Fibroblast of peridontal ligament (primary cell): ENCODE measurements at regions not wholly inside any gene's neighbourhood (a gene's known extent, or its start where the extent isn't known, plus 50 kb on each side); places are given as distances from the start of the nearest gene placed in this dataset.

Source experiments
- DNase-seq: peaks from one replicate; pipeline ENCODE4 v3.0.0-alpha.2; 2010; ENCODE audit errors: extremely low read depth

DNA sequence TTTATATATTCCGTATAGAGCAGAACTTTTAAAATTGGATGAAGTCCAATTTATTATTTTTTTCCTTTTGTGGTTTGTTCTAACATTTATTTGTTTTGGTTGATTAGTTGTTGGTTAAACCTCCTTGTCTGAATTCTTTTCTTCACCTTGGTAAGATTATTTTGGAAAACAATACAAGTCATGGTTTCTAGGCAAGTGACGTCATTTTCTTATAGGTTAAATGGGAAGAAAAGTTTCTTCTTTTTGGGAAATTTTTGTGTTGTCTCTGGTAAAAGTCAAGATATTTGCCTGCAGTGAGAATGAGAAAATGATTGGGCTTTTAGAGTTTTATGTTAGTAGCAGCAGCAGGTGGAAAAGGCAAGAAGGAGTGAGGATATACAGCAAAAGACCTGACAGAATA lies 197.9 kb downstream of the OTOR start:
- DNase-seq, result no peak

DNA sequence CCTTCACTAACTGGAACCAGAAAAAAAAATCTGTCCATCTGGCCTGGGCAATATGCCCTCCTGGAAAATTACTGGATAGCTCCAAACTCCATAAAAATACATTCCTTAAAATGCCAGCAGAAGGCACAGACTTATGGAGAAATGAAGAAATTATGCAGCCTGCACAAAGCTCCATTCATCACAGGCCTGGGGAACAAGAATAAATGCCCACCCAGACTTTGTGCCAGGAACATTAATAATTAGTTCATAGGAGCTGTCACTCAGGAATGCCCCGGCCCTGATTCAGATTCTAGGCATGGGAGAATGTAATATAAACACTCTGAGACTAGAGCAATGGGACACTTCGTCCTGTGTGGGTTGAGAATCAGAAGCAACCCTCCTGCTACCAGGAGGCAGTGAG lies 199.3 kb downstream of the OTOR start:
- no peak for DNase-seq

DNA sequence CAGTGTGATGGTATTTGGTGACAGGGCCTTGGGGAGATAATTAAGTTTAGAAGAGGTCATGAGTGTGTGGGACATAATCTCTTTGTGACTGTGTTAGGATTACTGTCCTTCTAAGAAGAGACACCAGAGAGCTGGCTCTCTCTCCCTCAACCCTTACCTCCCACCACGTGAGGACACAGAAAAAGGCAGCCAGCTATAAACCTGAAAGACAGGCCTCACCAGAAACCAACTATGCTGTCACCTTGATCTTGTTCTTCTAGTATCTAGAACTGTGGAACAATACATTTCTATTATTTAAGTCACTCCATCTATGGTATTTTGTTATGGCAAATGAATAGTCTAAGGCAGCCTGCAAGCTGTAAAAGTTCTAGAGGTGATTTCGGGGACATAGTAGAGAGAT lies 203.7 kb downstream of the OTOR start:
- DNase-seq, result no peak

DNA sequence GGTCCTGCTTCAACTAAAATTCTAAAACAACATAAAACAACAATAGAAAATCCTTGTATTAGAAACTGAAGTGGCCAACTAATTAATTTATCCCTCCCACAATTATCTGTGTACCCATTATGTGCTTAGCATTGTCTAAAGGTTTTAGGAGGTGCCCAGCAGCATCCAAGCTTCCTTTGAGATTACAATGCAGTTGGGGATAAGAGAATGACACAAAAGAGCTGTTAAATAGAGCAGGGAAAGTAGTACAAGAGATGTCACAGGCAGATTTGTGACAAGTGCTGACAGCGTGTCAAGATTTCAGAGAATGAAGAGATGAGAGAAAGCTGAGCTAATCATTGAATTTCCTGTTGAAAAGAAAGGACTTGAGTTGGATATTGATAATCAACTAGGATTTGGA lies 204.8 kb downstream of the OTOR start:
- DNase-seq, result no peak

DNA sequence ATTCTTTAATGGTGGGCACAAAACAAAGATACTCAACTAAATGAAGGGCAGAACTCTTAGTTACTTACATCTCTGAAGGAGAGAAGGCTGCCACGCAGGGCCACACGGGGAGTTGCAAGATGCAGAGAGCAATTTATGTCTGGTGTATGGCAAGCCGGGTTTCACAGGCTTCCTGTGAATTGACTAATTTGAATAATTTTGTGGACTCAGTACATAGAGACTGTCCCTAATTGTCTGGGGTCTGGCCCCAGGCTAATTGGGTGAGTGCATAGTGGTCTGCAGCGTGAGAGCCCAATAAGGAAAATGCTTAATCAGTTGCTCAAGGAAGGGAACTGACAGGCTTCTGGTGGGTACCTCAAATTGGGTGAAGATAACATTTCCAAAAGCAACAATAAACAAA lies 205.7 kb downstream of the OTOR start:
- DNase-seq, result no peak

DNA sequence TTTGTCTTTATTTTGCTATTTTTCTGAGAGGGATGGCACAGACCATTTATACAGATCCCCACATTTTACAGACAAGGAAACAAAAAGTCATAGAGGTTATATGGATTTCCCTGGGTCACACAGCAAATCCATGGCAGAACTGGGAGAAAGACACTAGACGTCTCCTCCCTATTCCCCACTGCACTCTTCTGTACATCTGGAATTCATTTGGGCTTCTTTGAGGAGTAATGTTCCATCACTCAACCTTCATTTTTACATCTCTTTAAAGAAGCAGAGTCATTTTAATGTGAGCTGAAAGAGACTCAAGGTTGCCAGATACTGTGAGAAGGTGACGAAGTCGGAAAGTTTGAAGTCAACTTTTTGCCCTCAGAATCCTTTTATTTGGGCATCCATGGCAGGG lies 207.3 kb downstream of the OTOR start:
- DNase-seq, result no peak

DNA sequence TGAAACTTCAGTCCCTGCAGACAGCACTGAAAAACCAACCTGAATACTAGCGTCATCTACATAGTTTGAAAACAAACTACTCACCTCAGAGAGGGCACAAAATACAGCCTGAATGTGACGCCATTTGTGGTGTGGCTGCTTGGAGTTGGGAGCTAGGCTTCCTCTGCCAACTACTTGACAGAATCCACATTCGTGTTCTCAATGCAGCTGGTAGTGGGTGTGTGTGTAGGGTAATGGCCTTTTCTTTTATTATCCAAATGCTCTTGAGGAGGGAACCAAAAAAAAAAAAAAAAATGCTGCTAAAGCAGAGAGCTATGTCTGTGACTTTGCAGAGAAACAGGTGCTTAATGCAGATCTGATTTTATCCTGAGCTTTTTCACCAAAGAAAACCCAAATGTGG lies 207.8 kb downstream of the OTOR start:
- no peak for DNase-seq

DNA sequence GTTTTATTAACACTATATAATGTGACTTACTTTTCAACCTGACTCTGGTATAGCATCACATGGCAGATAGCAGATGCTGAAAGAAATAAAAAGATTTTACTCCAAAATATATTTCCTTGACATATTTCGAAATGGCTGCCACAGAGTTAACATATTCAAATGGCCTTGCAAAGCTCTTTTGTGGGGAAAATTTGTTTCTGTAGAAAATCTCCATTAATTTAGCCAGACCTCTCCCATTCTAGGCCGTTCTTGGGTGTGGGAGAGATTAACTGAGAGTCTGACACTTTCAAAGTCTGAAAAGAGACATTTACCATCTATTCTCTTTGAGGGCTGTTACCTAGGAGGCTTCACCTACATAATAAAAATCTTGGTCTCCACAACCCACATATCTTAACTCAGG lies 217.2 kb downstream of the OTOR start:
- no peak for DNase-seq

DNA sequence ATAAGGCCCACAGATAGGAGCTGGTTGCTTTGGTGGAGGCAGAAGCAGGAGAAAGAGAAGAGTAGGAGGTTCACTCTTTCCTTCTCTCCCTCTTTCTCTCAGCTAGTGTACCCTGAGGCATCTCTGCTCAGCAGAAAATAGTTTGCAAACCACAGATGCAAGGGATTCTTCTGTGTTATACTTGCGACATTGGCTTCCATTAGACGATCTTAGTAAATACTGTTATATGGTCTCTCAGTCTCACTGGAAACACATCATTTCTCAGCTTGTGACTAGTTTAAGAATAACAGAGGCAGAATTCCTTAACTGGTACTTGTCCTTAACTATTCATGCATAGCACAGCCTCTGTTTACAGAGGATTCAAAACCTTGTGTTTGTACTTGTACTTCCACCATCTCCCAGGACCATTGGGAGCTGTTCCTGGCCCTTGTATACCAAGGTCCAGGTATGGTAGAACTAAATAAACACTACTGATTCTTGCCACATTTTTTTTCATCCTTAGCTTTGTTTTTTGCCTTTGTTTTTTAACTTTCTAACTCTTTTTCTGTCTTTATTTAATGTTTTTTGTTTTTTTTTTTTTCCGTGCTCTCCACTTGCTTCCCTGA lies 218.2 kb downstream of the OTOR start:
- no peak for DNase-seq

DNA sequence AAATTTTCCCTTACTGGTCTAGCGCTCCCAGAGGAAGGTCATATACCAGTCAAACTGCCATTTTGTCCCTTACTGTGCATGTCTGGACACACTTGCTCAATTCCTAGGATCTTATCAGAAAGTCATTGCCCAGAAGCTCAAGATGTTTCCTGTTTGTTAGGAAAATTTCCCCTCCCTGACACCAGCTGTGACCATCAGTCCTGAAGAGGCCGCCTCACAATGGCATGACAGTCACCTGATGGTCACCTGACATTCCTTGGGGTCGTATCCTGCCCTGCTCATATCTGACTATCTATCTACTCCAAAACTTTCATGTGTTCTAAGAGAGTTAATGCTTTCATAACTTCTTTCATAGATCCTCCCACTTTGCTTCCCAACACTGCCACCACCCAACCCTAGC lies 219.9 kb downstream of the OTOR start:
- DNase-seq, result no peak

DNA sequence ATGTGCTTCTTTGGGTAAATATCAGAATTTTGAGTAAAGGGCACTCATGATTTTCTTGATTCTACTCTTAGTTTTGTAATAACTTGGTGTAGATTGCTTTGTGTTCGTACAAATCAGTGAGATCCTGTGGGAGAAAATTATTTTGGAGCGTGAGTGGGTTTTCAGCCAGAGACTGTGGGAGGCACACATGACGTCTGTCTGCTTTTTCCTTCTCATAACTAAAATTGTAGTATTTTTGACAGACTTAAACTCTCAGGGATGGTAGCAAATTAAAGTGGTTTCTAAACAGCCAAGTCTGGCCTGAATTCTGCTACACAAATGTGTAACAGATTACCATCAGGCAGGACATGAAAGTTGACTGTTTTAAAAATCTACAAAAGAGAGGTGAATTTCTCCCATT lies 222.6 kb downstream of the OTOR start:
- DNase-seq, result peak; percentile 5

DNA sequence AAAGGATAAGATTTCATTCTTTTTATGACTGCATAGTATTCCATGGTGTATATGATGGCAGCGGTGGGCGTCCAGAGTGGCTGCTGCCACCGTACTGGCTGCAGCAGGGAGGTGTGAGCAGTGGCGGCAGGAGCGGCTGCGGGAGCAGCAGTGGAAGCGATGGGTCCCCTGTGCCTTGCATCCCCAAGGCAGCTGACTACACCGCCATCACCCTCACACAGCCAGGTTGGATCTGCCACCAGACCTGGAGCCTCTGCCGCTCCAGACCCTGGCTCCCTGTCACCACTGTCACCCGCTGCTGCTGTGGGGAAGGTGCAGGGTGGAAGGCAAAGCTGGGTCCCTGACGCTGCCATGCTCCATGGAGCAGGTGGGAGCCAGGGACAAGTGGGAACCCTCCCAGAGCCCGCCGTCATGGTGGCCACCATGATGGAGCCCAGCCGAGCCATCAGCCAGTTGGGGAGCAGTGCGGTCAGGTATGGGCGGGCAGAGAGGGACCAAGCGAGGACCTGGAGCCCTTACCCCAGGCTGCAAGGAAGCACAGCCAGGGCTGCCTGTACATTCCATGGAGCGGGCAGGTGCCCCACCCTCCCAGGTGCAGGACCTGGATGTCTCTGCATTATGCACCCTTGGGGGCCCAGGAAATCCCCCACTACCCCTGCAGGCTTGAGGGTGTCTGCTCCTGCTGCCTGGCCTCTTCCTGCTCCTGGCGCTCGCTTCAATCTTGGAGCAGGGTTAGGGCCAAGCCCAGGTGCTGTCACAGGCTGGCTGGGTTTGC lies 226.1 kb downstream of the OTOR start:
- no peak for DNase-seq

DNA sequence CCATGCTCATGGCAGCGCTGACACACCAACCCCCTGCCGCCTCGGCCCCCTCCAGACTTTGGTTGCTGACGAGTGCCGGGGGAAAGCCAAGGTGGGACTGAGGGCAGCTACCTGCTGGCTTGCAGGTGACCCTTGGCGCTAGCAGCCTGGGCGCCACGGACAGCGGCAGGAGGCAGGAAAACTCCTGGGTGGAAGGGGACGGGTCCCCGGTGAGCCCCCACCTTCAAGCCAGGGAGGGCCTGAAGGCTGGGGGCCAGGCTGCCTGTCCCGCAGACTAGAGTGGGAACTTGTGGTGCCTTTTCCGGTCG lies 226.7 kb downstream of the OTOR start:
- no peak for DNase-seq

DNA sequence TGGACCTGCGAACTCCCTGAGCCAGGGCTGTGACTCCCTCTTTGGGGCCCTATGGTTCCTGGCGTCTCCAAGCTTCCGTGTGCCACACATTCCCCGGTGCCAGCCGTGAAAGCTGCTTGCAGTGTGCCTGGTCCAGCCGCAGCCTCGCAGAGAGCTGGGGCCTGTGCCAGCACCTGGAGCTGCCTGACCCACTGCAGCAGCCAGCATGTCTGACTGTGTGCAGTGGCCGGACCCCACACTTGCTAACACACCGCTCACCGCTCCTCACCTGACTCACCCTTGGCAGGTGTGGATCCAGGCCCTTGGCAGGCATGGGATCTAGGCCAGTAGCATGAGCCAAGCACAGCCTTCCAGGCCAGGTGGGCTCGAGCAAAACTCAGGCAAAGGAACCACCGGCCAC lies 227.5 kb downstream of the OTOR start:
- no peak for DNase-seq

DNA sequence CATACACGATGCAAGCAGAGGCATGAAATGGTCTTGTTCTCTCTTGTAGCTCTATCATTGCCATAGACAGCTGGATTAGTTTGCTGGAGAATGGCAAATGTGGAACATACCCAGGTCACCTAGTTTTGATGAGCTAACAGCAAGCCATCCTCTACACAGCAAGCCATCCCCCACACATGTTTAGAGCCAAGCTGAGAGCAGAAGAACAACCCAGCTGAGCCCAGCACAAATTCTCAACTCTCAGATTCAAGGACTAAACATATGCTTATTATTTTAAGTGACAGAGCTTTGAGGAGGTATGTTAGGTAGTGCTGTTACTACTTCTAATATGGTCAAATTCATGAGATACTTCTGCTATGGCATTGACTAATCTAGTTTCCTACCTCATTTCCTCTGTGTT lies 230.3 kb downstream of the OTOR start:
- DNase-seq, result no peak

DNA sequence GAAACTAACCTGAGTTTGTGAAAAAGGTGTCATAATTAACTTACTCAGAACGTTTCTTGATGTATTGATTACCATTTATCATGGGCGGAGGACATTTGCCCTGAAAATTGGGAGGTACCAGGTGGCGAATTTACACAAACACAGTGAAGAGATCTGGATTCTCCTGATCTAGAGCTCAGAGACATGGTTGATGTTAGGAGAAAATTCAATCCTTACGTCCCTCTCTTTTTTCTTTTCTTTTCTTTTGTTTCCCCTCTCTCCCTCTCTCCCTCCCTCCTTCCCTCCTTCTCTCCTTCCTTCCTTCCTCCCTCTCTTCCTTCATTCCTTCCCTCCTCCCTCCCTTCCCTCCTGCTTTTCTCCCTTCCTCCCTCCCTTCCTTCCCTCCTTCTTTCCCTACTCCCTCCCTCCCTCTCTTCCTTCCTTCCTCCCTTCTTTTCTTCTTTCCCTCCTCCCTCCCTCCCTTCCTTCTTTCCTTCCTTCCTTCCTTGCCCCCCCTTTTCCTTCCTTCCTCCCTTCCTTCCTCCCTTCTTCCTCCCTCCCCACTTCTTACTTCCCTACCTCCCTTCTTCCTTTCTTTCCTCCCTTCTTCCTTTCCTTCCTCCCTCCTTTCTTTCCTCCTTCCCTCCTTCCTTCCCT lies 234.1 kb downstream of the OTOR start:
- no peak for DNase-seq

DNA sequence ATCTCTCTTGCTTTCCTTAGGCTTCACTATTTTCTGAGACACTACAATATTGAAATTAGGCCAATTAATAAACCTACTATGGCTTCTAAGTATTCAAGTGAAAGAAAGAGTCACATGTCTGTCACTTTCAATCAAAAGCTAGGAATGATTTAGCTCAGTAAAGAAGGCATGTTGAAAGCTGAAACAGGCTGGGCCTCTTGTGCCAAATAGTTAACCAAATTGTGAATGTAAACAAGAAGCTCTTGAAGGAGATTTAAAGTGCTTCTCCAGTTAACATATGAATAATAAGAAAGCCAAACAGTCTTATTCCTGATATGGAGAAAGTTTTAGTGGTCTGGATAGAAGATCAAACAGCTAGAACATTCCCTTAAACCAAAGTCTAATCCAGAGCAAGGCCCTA lies 236.3 kb downstream of the OTOR start:
- DNase-seq, result no peak

DNA sequence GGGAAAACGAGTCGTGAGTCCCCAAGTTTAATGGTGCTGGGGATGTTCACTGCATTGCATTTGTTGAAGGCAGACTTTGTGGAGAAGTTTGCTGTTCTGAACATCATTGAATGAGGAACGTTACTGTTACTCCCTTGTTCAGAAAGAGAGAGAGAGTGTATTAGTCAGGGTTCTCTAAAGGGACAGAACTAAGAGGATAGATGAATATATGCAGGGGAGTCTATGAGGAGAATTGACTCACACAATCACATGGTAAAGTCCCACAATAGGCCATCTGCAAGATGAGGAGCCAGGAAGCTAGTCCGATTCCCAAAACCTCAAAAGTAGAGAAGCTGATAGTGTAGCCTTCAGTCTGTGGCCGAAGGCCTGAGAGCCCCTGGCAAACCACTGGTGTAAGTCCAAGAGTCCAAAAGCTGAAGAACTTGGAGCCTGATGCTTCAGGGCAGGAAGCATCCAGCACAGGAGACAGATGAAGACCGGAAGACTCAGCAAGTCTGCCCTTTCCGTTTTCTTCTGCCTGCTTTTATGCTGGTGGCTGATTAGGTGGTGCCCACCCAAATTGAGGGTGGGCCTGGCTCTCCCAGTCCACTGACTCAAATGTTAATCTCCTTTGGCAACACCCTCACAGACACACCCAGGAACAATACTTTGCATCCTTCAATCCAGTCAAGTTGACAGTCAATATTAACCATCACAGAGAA lies 223.5 kb upstream of the PCSK2 start:
- DNase-seq, result no peak

DNA sequence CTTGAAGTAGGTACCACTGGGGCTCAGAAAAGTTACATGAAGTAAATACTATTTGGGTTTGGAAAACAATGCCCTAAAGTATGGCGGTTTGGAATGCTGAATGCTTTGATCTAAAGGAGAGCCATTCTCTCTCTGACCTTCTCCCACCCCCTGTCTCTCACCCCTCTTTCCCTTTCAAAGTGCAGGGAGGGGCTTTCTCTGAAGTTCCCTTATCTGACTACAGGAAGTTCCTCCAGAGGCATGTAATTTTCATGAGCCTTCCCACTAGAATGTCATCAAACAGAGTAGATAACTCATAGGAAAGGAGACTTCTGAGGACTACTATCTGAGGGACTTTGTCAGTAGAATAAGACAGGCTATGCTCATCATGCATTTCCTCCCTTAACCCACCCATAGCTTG lies 216.7 kb upstream of the PCSK2 start:
- DNase-seq, result no peak

DNA sequence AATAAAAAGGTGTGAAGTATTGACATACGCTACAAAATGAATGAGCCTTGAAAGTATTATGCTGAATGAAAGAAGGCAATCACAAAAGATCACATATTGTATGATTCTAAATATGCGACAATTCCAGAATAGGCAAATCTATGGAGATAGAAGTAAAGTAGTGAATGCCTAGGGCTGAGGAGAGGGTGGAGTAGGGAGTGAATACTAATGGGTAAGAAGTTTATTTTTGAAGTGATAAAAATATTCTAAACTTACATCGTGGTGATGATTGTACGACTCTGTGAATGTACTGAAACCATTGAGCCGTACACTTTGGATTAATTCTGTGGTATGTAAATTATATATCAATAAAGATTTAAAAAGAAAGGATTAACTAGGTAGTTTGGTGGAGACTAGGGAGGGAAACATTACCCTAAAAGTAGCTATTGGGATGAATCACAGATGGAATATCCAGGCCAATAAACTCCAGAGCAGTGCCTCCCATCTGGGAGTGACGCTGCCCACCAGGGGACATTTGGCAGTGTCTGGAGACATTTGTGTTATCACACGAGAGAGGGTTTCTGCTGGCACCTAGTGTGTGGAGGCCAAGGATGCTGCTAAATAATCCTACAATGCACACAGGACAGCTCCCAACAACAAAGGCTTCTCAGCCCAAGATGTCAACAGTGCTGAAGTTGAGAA lies 214.2 kb upstream of the PCSK2 start:
- no peak for DNase-seq

DNA sequence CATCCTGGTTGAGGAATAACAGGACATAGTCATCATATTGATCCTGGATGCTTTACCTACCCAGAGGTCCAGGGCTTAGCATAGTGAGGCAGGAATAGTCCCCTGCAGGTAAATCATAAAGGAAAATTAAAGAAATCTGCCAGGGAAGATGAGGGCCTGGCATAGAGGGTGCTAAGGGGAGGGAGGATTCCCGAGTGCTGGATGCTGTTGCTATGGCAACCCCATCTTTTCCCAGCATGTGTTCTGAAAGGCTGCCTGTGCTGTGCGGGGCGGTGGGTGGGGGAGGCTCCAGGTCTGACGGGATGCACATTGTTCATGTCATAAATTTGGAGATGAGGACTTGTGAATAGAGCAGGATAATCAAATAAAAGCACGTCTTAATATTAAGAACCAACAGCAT lies 212.6 kb upstream of the PCSK2 start:
- DNase-seq, result no peak

DNA sequence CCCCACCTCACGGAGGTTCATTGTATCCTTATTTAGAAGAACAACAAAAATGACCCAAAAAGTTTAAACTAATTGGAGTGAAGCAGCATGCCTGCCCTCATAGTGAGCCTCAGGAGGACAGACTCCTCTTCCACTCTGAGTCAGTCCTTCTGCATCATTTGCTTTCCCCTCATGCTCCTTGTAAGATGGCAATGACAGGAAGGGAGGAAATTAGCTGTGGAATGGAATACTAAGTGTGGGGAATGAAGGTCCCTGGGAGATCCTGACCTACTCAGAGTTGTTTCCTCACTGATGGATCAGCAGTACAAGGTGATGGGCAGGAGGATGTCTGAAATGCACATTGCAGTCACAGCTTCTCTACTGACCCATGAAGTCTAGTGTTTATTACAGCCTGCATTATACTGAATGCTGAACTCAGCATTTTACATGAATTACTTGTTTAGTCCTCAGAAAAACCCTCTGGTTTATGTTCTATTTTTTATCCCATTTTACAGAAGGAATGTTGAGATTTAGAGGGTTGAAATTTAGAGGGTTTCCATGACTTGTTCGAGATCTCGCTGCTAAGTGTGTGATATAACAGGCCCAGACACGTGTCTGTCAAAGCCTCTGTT lies 212.0 kb upstream of the PCSK2 start:
- no peak for DNase-seq
